ENCODE measurements at regions not wholly inside any gene's neighbourhood (a gene's known extent, or its start where the extent isn't known, plus 50 kb on each side); places are given as distances from the start of the nearest gene placed in this dataset.
"Not testable (repeated sequence)": the region's sequence is repeated elsewhere in the genome, so short reads cannot be mapped to it uniquely, and the experiment has no call there.

DNA sequence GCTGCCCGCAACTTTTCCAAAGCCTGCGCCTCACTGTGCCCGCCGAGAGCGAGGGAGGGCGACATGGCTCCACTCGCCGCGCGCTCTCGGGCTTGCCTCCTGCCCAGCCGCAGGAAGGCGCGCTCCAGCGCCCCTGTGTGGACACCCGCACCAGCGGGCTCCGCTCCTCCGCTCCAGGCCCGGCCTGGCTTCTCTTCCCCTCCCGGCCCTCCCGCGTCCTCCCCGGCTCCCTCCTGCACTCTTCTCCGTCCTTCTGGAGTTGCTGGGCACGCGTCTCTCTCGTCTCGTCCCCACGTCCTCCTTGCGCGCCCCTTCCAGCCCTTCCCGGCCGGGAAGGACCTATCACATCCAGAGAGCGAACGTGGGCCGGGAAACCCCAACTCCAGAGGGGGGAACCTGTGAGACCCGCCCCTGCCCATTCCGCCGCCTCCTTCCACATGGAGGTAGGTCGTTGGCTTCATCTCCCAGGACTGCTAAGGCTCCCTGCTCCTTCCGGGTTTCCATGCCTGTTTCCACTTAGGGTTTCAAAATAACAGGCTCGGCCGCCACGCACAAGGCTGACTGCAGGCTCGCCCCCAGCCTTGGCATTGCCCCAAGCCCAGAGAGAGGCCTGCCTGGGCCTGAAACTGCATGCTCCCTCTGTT, 175.4 kb downstream of the ATP6V0E2 start:
- H3K9me3 ChIP-seq (ENCODE audit: insufficient read depth in 2 of 2, low read depth in 1 of 2, low read length in 1 of 2): not testable (repeated sequence)

More for the DNA sequence above, 175.4 kb downstream of the ATP6V0E2 start:
- H3K79me1 ChIP-seq (ENCODE audit: low read depth, low read length); CTCF ChIA-PET (ENCODE audit: partially characterized antibody); H2BK20ac ChIP-seq (ENCODE audit: low read length); POLR2A ChIA-PET (ENCODE audit: partially characterized antibody); H3K27me3 ChIP-seq (replicated peaks in 1 of 4; ENCODE audit: control insufficient read depth in 3 of 4, extremely low read depth in 1 of 4, insufficient read depth in 3 of 4, low read length in 3 of 4); H3K4me1 ChIP-seq (replicated peaks in 1 of 4; ENCODE audit: control insufficient read depth in 3 of 4, insufficient read depth in 4 of 4, low read length in 3 of 4); H3K23ac ChIP-seq (ENCODE audit: insufficient read length); H3K4ac ChIP-seq (replicated peaks; ENCODE audit: insufficient read length, low read depth, low read length); H4K5ac ChIP-seq (ENCODE audit: insufficient read length, low read depth, low read length); H2AK5ac ChIP-seq (ENCODE audit: low read depth, low read length); H3K23me2 ChIP-seq (ENCODE audit: low read depth, low read length); H3K14ac ChIP-seq (ENCODE audit: insufficient read length); H3K79me2 ChIP-seq (ENCODE audit: control insufficient read depth in 1 of 2, insufficient read depth in 2 of 2, low read length in 2 of 2); FAIRE-seq; H4K20me1 ChIP-seq (replicated peaks in 1 of 2; ENCODE audit: control insufficient read depth in 1 of 2, insufficient read depth in 2 of 2, low read length in 2 of 2); H2BK120ac ChIP-seq (replicated peaks; ENCODE audit: low read depth, low read length); H3K56ac ChIP-seq (replicated peaks; ENCODE audit: insufficient read length, low read depth, low read length); H3K27ac ChIP-seq (ENCODE audit: low read depth, low read length); H3K36me3 ChIP-seq (ENCODE audit: control insufficient read depth in 2 of 4, insufficient read depth in 4 of 4, low read length in 3 of 4); H4K91ac ChIP-seq (replicated peaks; ENCODE audit: insufficient read length, low read length); H2BK5ac ChIP-seq (ENCODE audit: low read depth, low read length): not testable (repeated sequence)
- peak in 1 of 2 experiments; percentile 88 for DNase-seq (ENCODE audit: low read depth in 1 of 2, low spot score in 2 of 2)
- peak overlapping the region; percentile 81; the same call in 1 of the 2 replicates for H2BK15ac ChIP-seq (ENCODE audit: low read length)
- WGBS, 2 experiments (ENCODE audit: extremely low coverage in 1 of 2, insufficient coverage in 1 of 2, insufficient read length in 1 of 2, insufficient replicate concordance in 2 of 2, low coverage in 1 of 2, low lambda C conversion rate in 2 of 2, missing lambda C conversion rate in 1 of 2): 6% methylated on average over 21 of the region's 46 CpGs; no CpG with 5 or more reads in 1 of the 2 experiments
- peak overlapping the region; percentile 61; the same call in 1 of the 2 replicates for H2AFZ ChIP-seq (ENCODE audit: low read length)
- H3K4me2 ChIP-seq (ENCODE audit: insufficient read depth in 1 of 2, low read depth in 2 of 2, low read length in 2 of 2): peak overlapping the region; percentile 69 to 77
- TF ChIP-seq TAF1 (IDR thresholded peaks at IDR 0.05; ENCODE audit: low read depth, low read length) (peak; percentile 34; the same call in 1 of the 2 replicates), E2F6 (IDR thresholded peaks at IDR 0.05) (peak; percentile 55; the same call in 1 of the 2 replicates), KDM4A (IDR thresholded peaks at IDR 0.05; ENCODE audit: low read depth, low read length, severe bottlenecking) (peak; percentile 49)
- peak overlapping the region in 2 of 4 experiments; percentile 3 to 25; a peak in 2 of 7 replicates for H3K9ac ChIP-seq (replicated peaks in 1 of 4; ENCODE audit: extremely low read depth in 1 of 4, low read depth in 3 of 4, low read length in 3 of 4)
- peak overlapping the region; percentile 84; the same call in 1 of the 2 replicates for H2BK12ac ChIP-seq (ENCODE audit: low read depth, low read length)
- peak overlapping the region; percentile 22; the same call in 1 of the 2 replicates for H4K8ac ChIP-seq (ENCODE audit: extremely low read depth, insufficient read depth, low read length)
- peak overlapping the region; percentile 27 to 59 (median 30) for H3K4me3 ChIP-seq (ENCODE audit: extremely low read depth in 1 of 4, insufficient read depth in 2 of 4, low read depth in 3 of 4, low read length in 4 of 4)
- peak overlapping the region; percentile 90 for H3K18ac ChIP-seq (ENCODE audit: extremely low read depth, low read length)
